ENCODE measurements at regions not wholly inside any gene's neighbourhood (a gene's known extent, or its start where the extent isn't known, plus 50 kb on each side); places are given as distances from the start of the nearest gene placed in this dataset.

DNA sequence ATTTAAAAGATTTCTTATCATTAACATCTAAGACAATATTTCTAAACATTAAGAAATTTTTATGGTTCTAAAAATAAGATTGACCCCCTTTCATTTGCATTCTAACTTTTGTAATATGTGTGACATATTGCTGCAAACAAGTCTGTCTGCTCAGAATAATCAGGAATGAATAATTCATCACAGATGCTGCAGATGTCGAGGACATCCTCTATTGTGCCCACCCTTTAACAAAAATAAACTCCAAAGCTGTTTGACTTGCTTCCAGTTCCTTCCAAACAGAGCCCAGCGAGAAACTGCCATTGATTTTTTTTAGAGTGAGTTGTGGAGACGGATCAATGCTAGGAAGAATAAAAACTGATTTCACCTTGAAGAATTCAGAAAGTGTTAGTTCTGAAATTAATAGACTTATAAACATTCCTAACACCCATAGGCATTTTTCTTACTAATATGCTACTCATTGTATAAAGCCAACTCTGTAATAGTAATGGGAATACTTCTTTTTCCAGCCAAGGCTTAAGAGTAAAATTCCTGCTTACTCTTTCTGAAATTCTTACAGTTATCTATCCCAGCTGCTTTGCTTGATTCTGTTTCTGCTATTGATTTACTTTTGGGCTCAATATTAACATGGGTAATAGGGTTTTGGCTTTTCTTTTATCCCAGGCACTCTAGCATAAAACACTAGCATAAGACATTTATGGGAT, 244.8 kb upstream of the FAM83B start:
- TF ChIP-seq, protein P1, sequence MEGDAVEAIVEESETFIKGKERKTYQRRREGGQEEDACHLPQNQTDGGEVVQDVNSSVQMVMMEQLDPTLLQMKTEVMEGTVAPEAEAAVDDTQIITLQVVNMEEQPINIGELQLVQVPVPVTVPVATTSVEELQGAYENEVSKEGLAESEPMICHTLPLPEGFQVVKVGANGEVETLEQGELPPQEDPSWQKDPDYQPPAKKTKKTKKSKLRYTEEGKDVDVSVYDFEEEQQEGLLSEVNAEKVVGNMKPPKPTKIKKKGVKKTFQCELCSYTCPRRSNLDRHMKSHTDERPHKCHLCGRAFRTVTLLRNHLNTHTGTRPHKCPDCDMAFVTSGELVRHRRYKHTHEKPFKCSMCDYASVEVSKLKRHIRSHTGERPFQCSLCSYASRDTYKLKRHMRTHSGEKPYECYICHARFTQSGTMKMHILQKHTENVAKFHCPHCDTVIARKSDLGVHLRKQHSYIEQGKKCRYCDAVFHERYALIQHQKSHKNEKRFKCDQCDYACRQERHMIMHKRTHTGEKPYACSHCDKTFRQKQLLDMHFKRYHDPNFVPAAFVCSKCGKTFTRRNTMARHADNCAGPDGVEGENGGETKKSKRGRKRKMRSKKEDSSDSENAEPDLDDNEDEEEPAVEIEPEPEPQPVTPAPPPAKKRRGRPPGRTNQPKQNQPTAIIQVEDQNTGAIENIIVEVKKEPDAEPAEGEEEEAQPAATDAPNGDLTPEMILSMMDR (conservative IDR thresholded peaks at IDR 0.05; ENCODE audit: low read depth, low read length) = no peak
- no peak for TF ChIP-seq EZH2 (IDR thresholded peaks at IDR 0.05; ENCODE audit: borderline replicate concordance, low read depth, low read length, poor library complexity, severe bottlenecking)
